ENCODE measurements at regions not wholly inside any gene's neighbourhood (a gene's known extent, or its start where the extent isn't known, plus 50 kb on each side); places are given as distances from the start of the nearest gene placed in this dataset.
"Not testable (repeated sequence)": the region's sequence is repeated elsewhere in the genome, so short reads cannot be mapped to it uniquely, and the experiment has no call there.

GRCh38 chr10:77740396-77740795 is 102.8 kb upstream of the KCNMA1 start:
- DNase-seq (ENCODE audit: extremely low spot score, insufficient read length, low read depth); FAIRE-seq: not testable (repeated sequence)

DNA sequence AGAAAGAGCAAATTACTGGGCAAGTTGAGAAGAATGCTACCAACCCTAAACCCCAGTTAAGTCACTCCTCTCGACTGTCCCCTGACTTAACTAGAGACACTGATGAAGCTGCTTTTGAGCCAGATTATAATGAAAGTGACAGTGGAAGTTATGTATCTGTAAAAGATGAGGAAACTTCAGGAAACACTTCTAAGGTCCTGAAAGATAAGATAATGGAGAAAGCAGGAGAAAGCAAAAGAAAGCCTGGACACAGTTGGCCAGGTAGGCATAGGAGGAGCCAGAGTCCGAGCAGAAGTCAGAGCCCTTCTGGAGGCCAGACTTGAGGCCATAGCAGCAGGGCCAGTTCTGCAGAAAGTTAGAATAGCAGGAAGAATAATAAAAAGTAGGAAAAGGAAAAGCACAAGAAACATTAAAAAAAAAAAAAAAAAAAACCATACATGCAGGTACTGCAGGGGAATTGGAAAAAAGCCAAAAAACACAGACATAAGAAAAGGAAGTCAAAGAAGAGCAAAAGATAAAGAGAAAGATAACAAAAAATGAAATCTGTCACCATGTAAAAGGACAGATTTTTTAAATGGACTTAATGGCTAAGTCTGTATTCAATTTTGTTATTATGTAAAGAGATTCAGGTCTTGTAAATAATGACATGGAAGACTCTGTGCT is 101.0 kb upstream of the KCNMA1 start:
- DNase-seq (ENCODE audit: extremely low spot score, insufficient read length, low read depth) = no peak
- FAIRE-seq = no peak

DNA sequence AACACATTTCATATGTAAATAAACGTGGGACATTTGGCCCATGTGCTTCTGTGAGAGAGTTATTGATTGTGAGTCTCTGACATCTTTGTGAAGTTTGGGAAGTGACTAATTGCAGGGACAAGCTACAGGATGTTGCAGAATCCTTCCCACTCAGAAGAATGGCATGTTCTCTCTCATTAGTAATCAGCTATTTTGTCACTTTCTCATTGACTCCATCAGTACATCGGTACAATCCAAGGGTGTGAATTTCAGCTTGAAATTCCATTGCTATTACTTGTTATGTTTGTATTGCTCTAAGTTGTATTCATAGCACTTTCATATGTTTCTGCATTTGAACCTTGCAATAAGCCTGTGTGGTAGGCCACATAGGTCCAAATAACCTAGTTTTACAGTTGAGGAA is 100.0 kb upstream of the KCNMA1 start:
- no peak for DNase-seq (ENCODE audit: extremely low spot score, insufficient read length, low read depth)
- no peak for FAIRE-seq

- not testable (repeated sequence) for DNase-seq (ENCODE audit: extremely low spot score, insufficient read length, low read depth); FAIRE-seq
Observed at GRCh38 chr10:77735136-77735535, 97.5 kb upstream of the KCNMA1 start.

- FAIRE-seq (no peak), DNase-seq (ENCODE audit: extremely low spot score, insufficient read length, low read depth) (no peak)
Observed at GRCh38 chr10:77732213-77733003, 94.8 kb upstream of the KCNMA1 start.

- FAIRE-seq (no peak), DNase-seq (ENCODE audit: extremely low spot score, insufficient read length, low read depth) (no peak)
Observed at GRCh38 chr10:77727481-77727880, 89.9 kb upstream of the KCNMA1 start.

- DNase-seq (ENCODE audit: extremely low spot score, insufficient read length, low read depth) (no peak), FAIRE-seq (no peak)
Observed at GRCh38 chr10:77726732-77727131, 89.1 kb upstream of the KCNMA1 start.

- DNase-seq (ENCODE audit: extremely low spot score, insufficient read length, low read depth) (no peak), FAIRE-seq (no peak)
Observed at GRCh38 chr10:77726301-77726700, 88.7 kb upstream of the KCNMA1 start.

DNA sequence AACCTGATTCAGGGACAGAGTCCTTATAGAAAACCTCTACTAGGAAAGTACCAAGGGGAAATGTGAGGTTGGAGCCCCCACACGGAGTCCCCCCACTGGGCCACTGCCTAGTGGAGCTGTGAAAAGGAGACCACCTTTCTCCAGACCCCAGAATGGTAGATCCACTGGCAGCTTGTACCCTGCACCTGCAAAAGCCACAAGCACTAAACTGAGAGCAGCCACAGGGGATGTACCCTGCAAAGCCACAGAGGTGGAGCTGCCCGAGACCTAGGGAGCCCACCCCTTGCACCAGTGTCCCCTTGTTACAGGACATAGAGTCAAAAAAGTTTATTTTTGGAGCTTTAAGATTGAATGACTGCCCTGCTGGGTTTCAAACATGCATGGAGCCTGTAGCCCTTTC is 87.2 kb upstream of the KCNMA1 start:
- FAIRE-seq = no peak

DNA sequence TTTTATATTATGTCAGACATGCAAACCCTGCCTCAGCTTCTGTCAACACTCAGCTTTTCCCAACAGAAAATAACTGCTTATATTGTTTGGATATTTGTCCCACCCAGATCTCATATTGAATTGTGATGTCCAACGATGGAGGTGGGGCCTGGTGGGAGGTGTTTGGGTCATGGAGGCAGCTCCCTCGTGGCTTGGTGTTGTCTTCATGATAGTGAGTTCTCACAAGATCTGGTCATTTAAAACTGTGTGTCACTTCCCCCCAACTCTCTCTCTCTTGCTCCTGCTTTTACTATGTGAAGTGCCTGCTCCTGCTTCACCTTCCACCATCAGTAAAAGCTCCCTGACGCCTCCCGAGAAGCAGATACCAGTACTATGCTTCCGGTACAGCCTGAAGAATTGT is 85.8 kb upstream of the KCNMA1 start:
- DNase-seq (ENCODE audit: extremely low spot score, insufficient read length, low read depth) (no peak), FAIRE-seq (no peak)

More for the DNA sequence above, 87.2 kb upstream of the KCNMA1 start:
- no peak for DNase-seq (ENCODE audit: extremely low spot score, insufficient read length, low read depth)

- DNase-seq (ENCODE audit: extremely low spot score, insufficient read length, low read depth); FAIRE-seq: not testable (repeated sequence)
Observed at GRCh38 chr10:77722956-77723355, 85.3 kb upstream of the KCNMA1 start.

DNA sequence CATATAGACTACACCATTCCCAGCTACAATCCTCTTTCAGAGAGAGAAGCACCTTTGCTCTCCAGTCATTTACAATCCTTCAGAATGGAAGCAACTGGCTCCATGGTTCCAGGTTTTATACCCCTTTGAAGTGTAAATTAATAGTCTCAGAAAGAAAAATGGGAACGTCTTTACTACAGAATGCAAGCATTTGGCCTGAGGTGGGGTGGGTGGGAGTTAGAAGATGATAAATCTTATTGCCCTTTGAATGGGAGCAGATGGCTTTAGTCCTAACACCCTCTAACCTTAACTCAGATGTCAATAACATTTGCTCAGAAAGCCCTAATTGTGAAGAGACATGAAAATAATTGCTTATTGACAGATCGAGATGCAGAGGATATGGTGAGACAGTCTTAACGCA is 84.2 kb upstream of the KCNMA1 start:
- FAIRE-seq (no peak), DNase-seq (ENCODE audit: extremely low spot score, insufficient read length, low read depth) (no peak)

- DNase-seq (ENCODE audit: extremely low spot score, insufficient read length, low read depth) = no peak
- FAIRE-seq = no peak
Observed at GRCh38 chr10:77718957-77719356, 81.3 kb upstream of the KCNMA1 start.

- not testable (repeated sequence) for FAIRE-seq; DNase-seq (ENCODE audit: extremely low spot score, insufficient read length, low read depth)
Observed at GRCh38 chr10:77718312-77718711, 80.7 kb upstream of the KCNMA1 start.

DNA sequence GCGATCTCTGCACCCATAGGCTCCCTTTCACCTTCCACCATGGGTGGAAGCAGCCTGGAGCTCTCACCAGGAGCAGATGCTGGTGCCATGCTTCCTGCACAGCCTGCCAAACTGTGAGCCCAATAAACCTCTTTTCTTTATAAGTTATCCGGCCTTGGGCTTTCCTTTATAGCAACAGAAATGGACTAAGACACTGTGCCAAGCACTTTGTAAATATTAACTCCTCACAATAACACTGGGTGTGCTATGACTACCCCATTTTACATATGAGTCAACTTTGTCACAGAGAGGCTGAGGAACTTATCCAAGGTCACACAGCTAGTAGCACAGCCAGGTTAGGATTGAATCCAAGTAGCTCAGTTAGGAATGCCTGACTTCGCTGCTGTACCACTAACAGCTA is 79.7 kb upstream of the KCNMA1 start:
- FAIRE-seq = no peak
- DNase-seq (ENCODE audit: extremely low spot score, insufficient read length, low read depth) = no peak

GRCh38 chr10:77716458-77717317 is 79.1 kb upstream of the KCNMA1 start:
- DNase-seq (ENCODE audit: extremely low spot score, insufficient read length, low read depth) (no peak), FAIRE-seq (no peak)

GRCh38 chr10:77715536-77715935 is 77.9 kb upstream of the KCNMA1 start:
- DNase-seq (ENCODE audit: extremely low spot score, insufficient read length, low read depth) (no peak), FAIRE-seq (no peak)

GRCh38 chr10:77715088-77715487 is 77.5 kb upstream of the KCNMA1 start:
- FAIRE-seq = peak; percentile 58
- no peak for DNase-seq (ENCODE audit: extremely low spot score, insufficient read length, low read depth)

- FAIRE-seq = no peak
- DNase-seq (ENCODE audit: extremely low spot score, insufficient read length, low read depth) = no peak
Observed at GRCh38 chr10:77713521-77714280, 76.1 kb upstream of the KCNMA1 start.

DNA sequence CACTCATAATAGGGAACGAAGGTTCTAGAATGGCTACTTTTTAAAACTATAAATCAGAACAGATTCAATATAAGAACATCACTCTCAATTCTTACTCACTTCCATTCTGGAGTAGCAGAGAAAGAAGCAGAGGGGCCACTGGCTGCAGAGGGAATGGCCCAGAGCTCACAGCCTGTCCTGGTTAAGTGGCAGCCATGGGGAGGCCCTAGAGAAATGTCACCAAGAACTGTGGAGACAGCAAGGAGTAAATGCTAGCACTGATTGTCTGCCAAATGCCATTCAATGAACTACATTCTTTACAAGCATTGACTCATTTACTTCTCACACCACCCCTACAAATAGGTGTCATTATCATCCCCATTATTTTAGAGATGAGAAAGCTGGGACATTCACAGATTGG is 74.6 kb upstream of the KCNMA1 start:
- DNase-seq (ENCODE audit: extremely low spot score, insufficient read length, low read depth) (no peak), FAIRE-seq (no peak)
